D721Med (cell line): ENCODE measurements at regions not wholly inside any gene's neighbourhood (a gene's known extent, or its start where the extent isn't known, plus 50 kb on each side); places are given as distances from the start of the nearest gene placed in this dataset.

Experiments used
- DNase-seq: peaks from one replicate; pipeline ENCODE4 v3.0.0; 2011; ENCODE audit warnings: low spot score; ENCODE audit not compliant: insufficient read length
- FAIRE-seq: peaks from 2 replicates; lab custom pipeline; 2011; peaks lifted over from hg19 to GRCh38; lab: Jason Lieb, UNC
- CTCF ChIP-seq: IDR thresholded peaks from 2 replicates; pipeline ENCODE4 v1.5.1; 2012; ENCODE audit warnings: mild to moderate bottlenecking, control low read depth; ENCODE audit not compliant: insufficient read depth; ENCODE audit errors: missing control alignments

GRCh38 chr9:107690021-107690420, 200.5 kb upstream of the KLF4 start:
- no peak for TF ChIP-seq CTCF
- no peak for DNase-seq
- no peak for FAIRE-seq

- DNase-seq: no peak
- FAIRE-seq: no peak
- TF ChIP-seq CTCF: no peak
Observed at GRCh38 chr9:107688728-107689127, 199.2 kb upstream of the KLF4 start.

- DNase-seq (no peak), FAIRE-seq (no peak)
- TF ChIP-seq CTCF: no peak
Observed at GRCh38 chr9:107685901-107686300, 196.3 kb upstream of the KLF4 start.

GRCh38 chr9:107685376-107685775, 195.8 kb upstream of the KLF4 start:
- no peak for TF ChIP-seq CTCF
- DNase-seq (no peak), FAIRE-seq (no peak)

- TF ChIP-seq CTCF: no peak
- FAIRE-seq: no peak
- DNase-seq: no peak
Observed at GRCh38 chr9:107684224-107684623, 194.7 kb upstream of the KLF4 start.

- DNase-seq (no peak), FAIRE-seq (no peak)
- no peak for TF ChIP-seq CTCF
Observed at GRCh38 chr9:107683566-107683965, 194.0 kb upstream of the KLF4 start.

- no peak for TF ChIP-seq CTCF
- DNase-seq (no peak), FAIRE-seq (no peak)
Observed at GRCh38 chr9:107681988-107682387, 192.4 kb upstream of the KLF4 start.
